Endothelial cell of umbilical vein (primary cell): ENCODE measurements at regions not wholly inside any gene's neighbourhood (a gene's known extent, or its start where the extent isn't known, plus 50 kb on each side); places are given as distances from the start of the nearest gene placed in this dataset.

Experiments used
- BruUV-seq: library from RNA; stranded (reverse); fragments of 400-500 nt; replicated peaks from 2 replicates; lab custom pipeline; 2021; lab: Mats Ljungman, UMichigan
- CTCF ChIA-PET: fragments of 300-600, 350-600 bp; sonication (Branson Sonifier 250); formaldehyde crosslinking; loops from one replicate; lab custom pipeline; 2021; ENCODE audit warnings: antibody characterized with exemption, inconsistent platforms; lab: Charles Lee
- POLR2A ChIA-PET: fragments of 300-600, 350-600 bp; sonication (Branson Sonifier 250); formaldehyde crosslinking; loops from one replicate; lab custom pipeline; 2021; ENCODE audit warnings: antibody characterized with exemption, inconsistent platforms; lab: Charles Lee
- DNase-seq: peaks from one replicate; pipeline ENCODE4 v3.0.0-alpha.2; 2011; ENCODE audit warnings: low read depth, low spot score
- FAIRE-seq: peaks from 2 replicates; lab custom pipeline; 2011; peaks lifted over from hg19 to GRCh38; lab: Jason Lieb, UNC
- H2AFZ ChIP-seq: 2 replicates; pipeline ENCODE4 v1.6.0; 2012; ENCODE audit warnings: low read depth, low read length, control low read depth, inconsistent platforms
- H3K27ac ChIP-seq: 2 replicates; pipeline ENCODE4 v1.5.1; 2011; ENCODE audit warnings: low read depth, mild to moderate bottlenecking, control low read depth, low read length, moderate library complexity; ENCODE audit not compliant: insufficient read depth
- H3K27me3 ChIP-seq, 2 experiments: 2 replicates each; pipeline versions ENCODE4 v1.6.0 to v1.6.1; 2011; ENCODE audit warnings: low read length in 2 of 2, mixed read lengths in 1 of 2; ENCODE audit not compliant: control insufficient read depth in 2 of 2, insufficient read depth in 2 of 2
- H3K36me3 ChIP-seq, 2 experiments: 2 replicates in 1 of 2; 3 replicates in 1 of 2; pipeline ENCODE4 v1.5.1; 2011; ENCODE audit warnings: low read length in 2 of 2, mild to moderate bottlenecking in 1 of 2, moderate library complexity in 1 of 2; ENCODE audit not compliant: control insufficient read depth in 2 of 2, insufficient read depth in 2 of 2; ENCODE audit errors: extremely low read depth in 1 of 2
- H3K4me1 ChIP-seq: 3 replicates; pipeline ENCODE4 v1.5.1; 2011; ENCODE audit warnings: mild to moderate bottlenecking, low read length; ENCODE audit not compliant: control insufficient read depth, insufficient read depth; ENCODE audit errors: extremely low read depth
- H3K4me2 ChIP-seq: 2 replicates; pipeline ENCODE4 v1.6.1; 2011; ENCODE audit warnings: low read length, control low read depth, mixed read lengths; ENCODE audit not compliant: insufficient read depth
- H3K4me3 ChIP-seq, 3 experiments: fragments of 200-600 bp in 1 of 3; sonication (generic), shearing (Covaris generic) in 1 of 3; replicated peaks in 1 of 3; 2 replicates each; pipeline ENCODE4 v1.5.1; 2011 to 2016; ENCODE audit warnings: control low read depth in 3 of 3, low read length in 3 of 3, mild to moderate bottlenecking in 2 of 3, inconsistent platforms in 1 of 3, low read depth in 1 of 3, moderate library complexity in 1 of 3; ENCODE audit not compliant: insufficient read depth in 1 of 3
- H3K79me2 ChIP-seq: 2 replicates; pipeline ENCODE4 v1.6.0; 2012; ENCODE audit warnings: low read length, inconsistent platforms; ENCODE audit not compliant: control insufficient read depth, insufficient read depth
- H3K9ac ChIP-seq: replicated peaks from 2 replicates; pipeline ENCODE3; 2011; ENCODE audit warnings: low read length, control low read depth; ENCODE audit not compliant: insufficient read depth; ENCODE audit errors: extremely low read depth
- H3K9me1 ChIP-seq: replicated peaks from 3 replicates; pipeline ENCODE4 v1.6.0; 2011; ENCODE audit warnings: mild to moderate bottlenecking, low read length; ENCODE audit not compliant: control insufficient read depth, insufficient read depth; ENCODE audit errors: extremely low read depth
- H3K9me3 ChIP-seq: replicated peaks from 2 replicates; pipeline ENCODE4 v1.5.1; 2012; ENCODE audit warnings: low read length, inconsistent platforms; ENCODE audit not compliant: control insufficient read depth, insufficient read depth
- H4K20me1 ChIP-seq: replicated peaks from 2 replicates; pipeline ENCODE3; 2011; ENCODE audit warnings: mild to moderate bottlenecking, low read length; ENCODE audit not compliant: control insufficient read depth, insufficient read depth; ENCODE audit errors: extremely low read depth
- CTCF ChIP-seq, 2 donors: IDR thresholded peaks; 1 replicate in 1 of 2; 2 replicates in 1 of 2; pipeline ENCODE4 v1.5.1; 2011; ENCODE audit warnings: low read length in 2 of 2, mild to moderate bottlenecking in 2 of 2, moderate library complexity in 2 of 2, control low read depth in 1 of 2, inconsistent platforms in 1 of 2, low read depth in 1 of 2; ENCODE audit not compliant: insufficient read depth in 1 of 2; ENCODE audit errors: extremely low read depth in 1 of 2
- EZH2 ChIP-seq: IDR thresholded peaks from 2 replicates; pipeline ENCODE4 v1.6.1; 2012; ENCODE audit warnings: borderline replicate concordance, low read depth, mild to moderate bottlenecking, moderate library complexity, low read length, inconsistent platforms; ENCODE audit not compliant: severe bottlenecking
- FOS ChIP-seq: IDR thresholded peaks from 2 replicates; pipeline ENCODE4 v1.6.1; 2011; ENCODE audit warnings: mild to moderate bottlenecking, low read length, moderate library complexity, borderline replicate concordance; ENCODE audit not compliant: insufficient read depth
- GATA2 ChIP-seq: IDR thresholded peaks from 2 replicates; pipeline ENCODE4 v1.7.0; 2011; ENCODE audit warnings: low read depth, mild to moderate bottlenecking, moderate library complexity, mixed read lengths, low read length; ENCODE audit not compliant: insufficient read length, insufficient read depth
- JUN ChIP-seq: IDR thresholded peaks from 2 replicates; pipeline ENCODE4 v1.6.1; 2011; ENCODE audit warnings: borderline replicate concordance, low read depth; ENCODE audit not compliant: insufficient read length, insufficient read depth
- MYC ChIP-seq: IDR thresholded peaks from one replicate; pipeline ENCODE4 v1.6.1; 2011; ENCODE audit warnings: mild to moderate bottlenecking, low read depth, low read length
- POLR2A ChIP-seq: IDR thresholded peaks from 2 replicates; pipeline ENCODE4 v1.6.1; 2012; ENCODE audit warnings: low read depth, mild to moderate bottlenecking, control low read depth, low read length
- POLR2AphosphoS5 ChIP-seq: IDR thresholded peaks from 2 replicates; pipeline ENCODE4 v1.6.1; 2012; ENCODE audit warnings: low read depth, mild to moderate bottlenecking, control low read depth, low read length, moderate library complexity; ENCODE audit not compliant: insufficient read depth
- dilution Hi-C: fragments of 300-500 bp; cut with MboI; formaldehyde crosslinking; loops from one replicate; pipeline ENCODE4 v1.15.0; 2019; ENCODE audit warnings: low sequenced_read_pairs; ENCODE audit not compliant: extremely low pct_ligation_motif_present
- intact Hi-C: fragments of 100-400 bp; cut with micrococcal nuclease; formaldehyde crosslinking; loops from one replicate; pipeline ENCODE4 v1.10.0; 2022
- TF ChIP-seq, protein P1 (sequence below): IDR thresholded peaks from 2 replicates; pipeline ENCODE4 v1.6.1; 2011; ENCODE audit not compliant: insufficient read depth, insufficient read length

GRCh38 chr18:78924786-78925540, 54.7 kb upstream of the SALL3 start:
- dilution Hi-C loops, result no loop called here

More at GRCh38 chr18:78924786-78925540, 54.7 kb upstream of the SALL3 start:
- Histone ChIP-seq H4K20me1 (no peaks in the 10 kb centered on the region), H3K27me3 (no peaks in the 10 kb centered on the region), H3K9me3 (peaks cover 5% of the 10 kb centered on the region), H3K27ac (no peak overlapping the region), H3K9ac (no peak overlapping the region), H3K4me1 (no peaks in the 10 kb centered on the region), H3K4me3 (no peak overlapping the region), H3K9me1 (no peaks in the 10 kb centered on the region), H3K4me2 (no peak overlapping the region), H3K79me2 (no peaks in the 10 kb centered on the region), H2AFZ (no peak overlapping the region), H3K36me3 (no peaks in the 10 kb centered on the region)
- TF ChIP-seq MYC (no peak), CTCF (IDR thresholded peaks at IDR 0.05; ENCODE audit: extremely low read depth in 1 of 2, insufficient read depth in 1 of 2, low read depth in 1 of 2, low read length in 2 of 2) (no peak), FOS (no peak), EZH2 (no peak), POLR2AphosphoS5 (no peak), POLR2A (no peak), JUN (no peak), GATA2 (no peak)
- TF ChIP-seq, protein P1, sequence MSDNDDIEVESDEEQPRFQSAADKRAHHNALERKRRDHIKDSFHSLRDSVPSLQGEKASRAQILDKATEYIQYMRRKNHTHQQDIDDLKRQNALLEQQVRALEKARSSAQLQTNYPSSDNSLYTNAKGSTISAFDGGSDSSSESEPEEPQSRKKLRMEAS, result no peak
- ChIA-PET POLR2A (no interaction called here), CTCF (no interaction called here)
- FAIRE-seq (no peak), DNase-seq (no peak)
- intact Hi-C loops, result no loop called here
- BruUV-seq, result no TSS peak
